HG02884 (cell line): ENCODE measurements at regions not wholly inside any gene's neighbourhood (a gene's known extent, or its start where the extent isn't known, plus 50 kb on each side); places are given as distances from the start of the nearest gene placed in this dataset.

Source experiments
- ATAC-seq: cut with Tn5 transposase; IDR thresholded peaks from one replicate; pipeline ENCODE4 v1.9.1; 2021; ENCODE audit warnings: mild to moderate bottlenecking, moderate library complexity; ENCODE audit not compliant: unreplicated experiment

DNA sequence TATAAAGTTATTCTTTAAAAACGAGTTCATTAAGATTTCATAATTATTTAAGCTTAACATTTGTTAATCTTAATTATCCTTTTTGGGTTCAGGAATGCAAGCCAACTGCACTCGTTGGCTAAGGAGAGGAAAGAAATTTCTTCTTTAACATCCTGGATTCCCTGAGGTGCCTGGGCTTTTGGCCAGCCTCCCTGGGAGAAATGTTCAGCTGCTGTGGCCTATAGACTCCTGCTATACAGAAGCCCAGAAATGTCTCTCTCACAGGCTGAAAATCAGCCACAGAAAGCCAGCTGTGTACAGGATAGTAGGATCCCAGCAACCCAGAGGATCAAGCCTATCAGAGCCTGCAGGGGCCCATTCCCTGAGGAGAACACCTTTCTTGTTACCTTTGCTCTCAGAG is 430.3 kb downstream of the XIRP2 start:
- no peak for ATAC-seq

DNA sequence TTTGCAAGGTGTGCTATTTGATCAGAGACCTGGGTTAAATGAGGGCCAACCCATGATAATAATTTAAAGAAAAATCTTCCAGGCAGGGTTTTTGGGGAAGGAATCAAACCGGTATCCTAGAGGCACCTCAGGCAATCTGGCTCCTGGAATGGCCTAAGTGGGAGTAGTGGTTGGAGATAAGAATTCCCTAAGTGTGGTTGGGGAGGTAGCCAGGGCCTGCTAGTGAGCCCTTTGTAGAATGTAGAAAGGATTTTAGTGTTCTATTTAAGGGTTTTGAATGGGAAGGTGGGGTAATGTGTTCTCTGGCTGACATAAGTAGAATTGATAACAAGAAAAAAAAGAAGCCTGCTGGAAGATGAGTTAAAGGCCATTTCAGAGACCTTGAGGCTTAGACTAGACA is 422.2 kb downstream of the XIRP2 start:
- ATAC-seq = no peak
